GM12872 (cell line): ENCODE measurements at regions not wholly inside any gene's neighbourhood (a gene's known extent, or its start where the extent isn't known, plus 50 kb on each side); places are given as distances from the start of the nearest gene placed in this dataset.
A peak's percentile ranks its signal among the peaks of the same experiment; 100 is the strongest.

ENCODE experiments used
- TF ChIP-seq, protein P1 (sequence below): IDR thresholded peaks from 3 replicates; pipeline ENCODE4 v1.5.1; 2011; ENCODE audit warnings: low read depth, mild to moderate bottlenecking, low read length, moderate library complexity; ENCODE audit not compliant: insufficient read depth

DNA sequence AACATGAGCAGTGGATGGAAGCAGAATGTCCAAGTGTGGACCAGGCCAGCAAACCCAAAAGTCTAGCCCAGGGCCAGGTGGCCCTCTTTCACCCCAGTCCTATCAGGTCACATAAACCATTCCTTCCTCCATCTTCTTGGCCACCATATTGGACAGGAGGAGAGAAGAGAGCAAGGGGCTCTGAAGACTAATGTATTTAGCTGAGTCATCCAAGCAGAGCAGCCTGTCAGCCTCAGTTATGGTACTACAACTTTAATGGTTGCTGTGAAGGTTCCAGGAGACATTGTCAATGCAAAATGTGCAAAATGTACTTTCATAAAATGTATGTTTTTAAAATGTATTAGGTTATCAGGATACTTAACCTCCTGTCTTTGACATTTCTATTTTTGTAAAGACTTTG lies 159.5 kb downstream of the GPAM start:
- TF ChIP-seq, protein P1, sequence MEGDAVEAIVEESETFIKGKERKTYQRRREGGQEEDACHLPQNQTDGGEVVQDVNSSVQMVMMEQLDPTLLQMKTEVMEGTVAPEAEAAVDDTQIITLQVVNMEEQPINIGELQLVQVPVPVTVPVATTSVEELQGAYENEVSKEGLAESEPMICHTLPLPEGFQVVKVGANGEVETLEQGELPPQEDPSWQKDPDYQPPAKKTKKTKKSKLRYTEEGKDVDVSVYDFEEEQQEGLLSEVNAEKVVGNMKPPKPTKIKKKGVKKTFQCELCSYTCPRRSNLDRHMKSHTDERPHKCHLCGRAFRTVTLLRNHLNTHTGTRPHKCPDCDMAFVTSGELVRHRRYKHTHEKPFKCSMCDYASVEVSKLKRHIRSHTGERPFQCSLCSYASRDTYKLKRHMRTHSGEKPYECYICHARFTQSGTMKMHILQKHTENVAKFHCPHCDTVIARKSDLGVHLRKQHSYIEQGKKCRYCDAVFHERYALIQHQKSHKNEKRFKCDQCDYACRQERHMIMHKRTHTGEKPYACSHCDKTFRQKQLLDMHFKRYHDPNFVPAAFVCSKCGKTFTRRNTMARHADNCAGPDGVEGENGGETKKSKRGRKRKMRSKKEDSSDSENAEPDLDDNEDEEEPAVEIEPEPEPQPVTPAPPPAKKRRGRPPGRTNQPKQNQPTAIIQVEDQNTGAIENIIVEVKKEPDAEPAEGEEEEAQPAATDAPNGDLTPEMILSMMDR, result no peak

DNA sequence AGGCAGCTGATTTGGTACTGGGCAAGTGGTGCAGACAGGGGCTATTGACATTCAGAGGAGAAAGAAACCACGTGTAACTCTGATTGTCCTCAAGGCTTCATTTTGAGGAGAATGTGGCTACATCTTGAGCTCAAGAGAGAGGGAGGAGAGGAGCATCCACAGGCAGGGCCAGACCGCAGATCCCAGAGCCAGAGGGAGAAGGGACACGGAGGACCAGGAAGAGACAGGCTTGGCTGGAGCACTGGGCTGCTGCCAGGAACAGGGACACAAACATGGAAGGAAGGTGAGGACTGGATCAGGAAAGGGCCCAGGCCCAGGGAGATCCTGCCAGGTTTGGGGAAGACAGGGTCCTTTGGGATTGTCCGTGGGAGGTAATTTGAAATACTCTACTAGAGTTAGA lies 158.3 kb downstream of the GPAM start:
- TF ChIP-seq, protein P1, result no peak

DNA sequence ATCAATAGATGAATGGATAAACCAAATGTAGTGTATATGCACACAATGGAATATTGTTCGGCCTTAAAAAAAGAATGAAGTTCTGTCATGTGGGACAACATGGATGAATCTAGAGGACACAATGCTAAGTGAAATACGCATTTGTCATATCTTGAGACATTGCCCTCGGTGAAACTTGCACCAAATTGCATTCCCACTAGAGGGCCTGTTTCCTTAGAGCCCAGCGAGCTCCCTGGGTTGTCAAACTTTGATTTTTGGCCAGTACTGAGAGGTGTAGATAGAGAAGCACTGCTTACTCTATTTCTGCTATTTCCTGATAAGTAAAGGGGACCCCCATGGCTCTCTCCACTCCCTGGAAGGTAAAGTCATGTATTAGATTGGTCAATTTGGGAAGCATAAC lies 157.1 kb downstream of the GPAM start:
- TF ChIP-seq, protein P1, result 0 out of 3 replicates have a peak, but pooled peaks have one; percentile 16

DNA sequence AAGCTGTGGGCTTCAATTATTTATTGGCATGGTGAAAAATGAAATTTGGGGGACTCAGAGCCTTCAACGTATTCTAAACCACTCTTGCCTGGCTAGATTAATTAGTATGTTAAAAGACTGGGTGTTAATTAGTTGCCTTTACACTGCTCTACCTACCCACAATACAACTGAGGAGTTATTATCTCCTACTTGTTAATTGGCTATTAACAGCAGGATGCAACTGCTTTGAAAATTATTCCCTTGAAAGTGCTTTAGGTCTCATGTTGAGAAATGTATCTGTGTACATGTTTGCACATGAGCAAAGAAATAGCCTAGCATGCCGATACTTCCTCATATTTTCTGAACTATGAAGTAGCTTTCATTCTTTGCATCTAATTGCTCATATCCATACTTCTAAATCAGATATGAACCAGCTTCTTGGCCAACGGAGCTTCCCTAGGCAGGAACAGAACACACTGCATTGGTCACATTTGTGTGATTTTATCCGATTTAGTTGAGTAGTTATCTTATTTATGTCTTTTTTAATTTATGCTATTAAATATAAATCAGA lies 155.8 kb downstream of the GPAM start:
- TF ChIP-seq, protein P1, result no peak

DNA sequence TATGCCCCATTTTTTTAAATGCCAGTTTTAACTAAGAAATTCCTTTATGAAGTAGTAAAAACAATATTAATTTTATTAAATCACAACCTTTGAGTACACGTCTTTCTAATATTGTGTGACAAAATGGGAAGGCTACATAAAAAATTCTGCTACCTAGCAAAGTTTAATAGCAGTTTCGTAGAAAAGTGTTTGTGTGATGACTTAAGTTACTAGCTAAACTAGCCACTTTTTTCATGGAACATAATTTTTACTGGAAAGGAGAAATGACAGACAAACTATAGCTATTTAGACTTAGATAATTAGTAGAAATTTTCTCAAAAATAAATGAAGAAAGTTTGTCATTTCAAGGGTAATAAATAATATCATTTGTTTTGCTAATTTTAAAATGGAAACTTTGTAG lies 153.1 kb downstream of the GPAM start:
- TF ChIP-seq, protein P1, result no peak

DNA sequence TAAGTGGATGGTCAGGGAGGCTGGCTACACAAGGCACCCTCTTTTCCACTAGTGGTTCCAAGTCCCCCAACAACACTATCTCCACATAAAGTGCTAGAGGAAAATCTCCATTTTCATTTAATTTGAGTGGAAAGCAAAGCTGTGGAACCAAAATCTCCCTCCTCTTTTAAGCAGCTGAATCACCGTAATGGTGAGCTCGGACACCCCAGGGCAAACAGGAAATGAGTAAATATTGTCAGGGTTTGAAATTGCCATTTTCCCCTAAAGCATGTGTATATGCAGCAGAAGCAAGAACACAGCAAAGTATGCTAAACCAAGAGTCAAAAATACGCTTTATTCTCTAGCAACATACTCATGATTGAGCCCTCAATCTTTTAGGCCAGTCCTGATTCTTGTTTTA lies 143.7 kb downstream of the GPAM start:
- TF ChIP-seq, protein P1, result no peak

DNA sequence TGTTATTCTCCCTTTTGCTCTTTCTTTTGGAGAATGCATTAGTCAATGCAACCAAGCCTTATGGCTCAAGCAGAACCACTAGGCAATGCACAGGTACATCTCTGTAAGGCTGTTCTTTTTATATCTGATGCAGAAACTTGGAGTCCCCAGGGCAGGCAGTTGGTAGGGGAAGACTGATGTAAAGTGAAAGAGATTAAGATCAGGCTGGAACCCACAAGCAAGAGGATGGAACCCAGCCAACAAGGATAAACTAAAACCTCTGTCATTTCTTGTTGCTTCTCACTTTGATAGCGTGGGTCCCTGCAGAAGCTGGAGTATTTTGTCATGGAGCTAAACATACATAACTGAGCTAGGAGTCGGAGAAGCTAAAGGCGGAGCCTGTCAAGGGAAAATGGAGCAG lies 142.9 kb downstream of the GPAM start:
- TF ChIP-seq, protein P1, result no peak
